Lower leg skin (tissue), 4 donors: ENCODE measurements at regions not wholly inside any gene's neighbourhood (a gene's known extent, or its start where the extent isn't known, plus 50 kb on each side); places are given as distances from the start of the nearest gene placed in this dataset.
A peak's percentile ranks its signal among the peaks of the same experiment; 100 is the strongest.

ENCODE experiments used
- DNase-seq, 2 donors: peaks; one replicate each; pipeline ENCODE4 v3.0.0-alpha.2; 2019; ENCODE audit warnings: low spot score in 2 of 2
- H3K4me3 ChIP-seq: fragments of 200-600 bp; sonication (generic); 2 replicates; pipeline ENCODE4 v1.5.1; 2017; ENCODE audit warnings: mild to moderate bottlenecking, low read depth; ENCODE audit not compliant: poor library complexity, severe bottlenecking
- POLR2A ChIP-seq, 2 donors: fragments of 450-650 bp; IDR thresholded peaks; one replicate each; pipeline ENCODE4 v1.6.1; 2016 to 2017; ENCODE audit warnings: antibody characterized with exemption in 2 of 2, mild to moderate bottlenecking in 1 of 2, moderate library complexity in 1 of 2
- WGBS, 2 donors: methylation state at CpG; one replicate each; pipeline ENCODE4 v1.1.5; 2018; 5-methylcytosine and 5-hydroxymethylcytosine counted together
- intact Hi-C: fragments of 100-400 bp; cut with DNase I; formaldehyde crosslinking; loops from one replicate; pipeline ENCODE4 v1.15.0; 2023; ENCODE audit warnings: low total_unique reads
- TF ChIP-seq, protein P1 (sequence below), 3 donors: fragments of 450-650 bp; IDR thresholded peaks; one replicate each; pipeline ENCODE4 v1.5.1; 2016; ENCODE audit warnings: antibody characterized with exemption in 3 of 3, mild to moderate bottlenecking in 3 of 3, moderate library complexity in 2 of 3

DNA sequence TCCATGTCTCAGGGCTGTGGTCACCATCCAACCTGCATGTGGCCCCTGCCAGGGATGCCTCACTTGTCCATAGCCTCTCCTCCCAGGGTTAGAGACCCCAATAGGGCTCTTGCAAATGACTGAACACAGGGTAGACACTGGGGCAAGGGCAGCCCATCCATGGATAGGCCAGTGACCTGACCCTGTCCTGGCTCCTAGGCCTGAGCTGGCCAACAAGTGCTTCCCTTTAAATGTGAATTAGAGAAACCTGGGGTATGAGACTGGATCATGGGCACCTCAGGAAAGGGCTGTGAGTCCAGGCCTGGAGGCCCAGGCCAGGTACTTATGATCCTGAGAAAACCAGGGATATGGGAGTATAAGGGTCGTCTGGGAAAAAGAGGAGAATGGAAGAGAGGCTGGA lies 64.5 kb downstream of the COPS8 start:
- intact Hi-C loops, result no loop called here
- TF ChIP-seq, protein P1, sequence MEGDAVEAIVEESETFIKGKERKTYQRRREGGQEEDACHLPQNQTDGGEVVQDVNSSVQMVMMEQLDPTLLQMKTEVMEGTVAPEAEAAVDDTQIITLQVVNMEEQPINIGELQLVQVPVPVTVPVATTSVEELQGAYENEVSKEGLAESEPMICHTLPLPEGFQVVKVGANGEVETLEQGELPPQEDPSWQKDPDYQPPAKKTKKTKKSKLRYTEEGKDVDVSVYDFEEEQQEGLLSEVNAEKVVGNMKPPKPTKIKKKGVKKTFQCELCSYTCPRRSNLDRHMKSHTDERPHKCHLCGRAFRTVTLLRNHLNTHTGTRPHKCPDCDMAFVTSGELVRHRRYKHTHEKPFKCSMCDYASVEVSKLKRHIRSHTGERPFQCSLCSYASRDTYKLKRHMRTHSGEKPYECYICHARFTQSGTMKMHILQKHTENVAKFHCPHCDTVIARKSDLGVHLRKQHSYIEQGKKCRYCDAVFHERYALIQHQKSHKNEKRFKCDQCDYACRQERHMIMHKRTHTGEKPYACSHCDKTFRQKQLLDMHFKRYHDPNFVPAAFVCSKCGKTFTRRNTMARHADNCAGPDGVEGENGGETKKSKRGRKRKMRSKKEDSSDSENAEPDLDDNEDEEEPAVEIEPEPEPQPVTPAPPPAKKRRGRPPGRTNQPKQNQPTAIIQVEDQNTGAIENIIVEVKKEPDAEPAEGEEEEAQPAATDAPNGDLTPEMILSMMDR (IDR thresholded peaks at IDR 0.05), result no peak
- no peak for TF ChIP-seq POLR2A (IDR thresholded peaks at IDR 0.05)
- 90 to 96% methylated on average over 1 of the region's 1 CpG for WGBS, 2 donors
- peak in 1 of 2 donors; percentile 13 for DNase-seq
- no peak overlapping the region for H3K4me3 ChIP-seq

DNA sequence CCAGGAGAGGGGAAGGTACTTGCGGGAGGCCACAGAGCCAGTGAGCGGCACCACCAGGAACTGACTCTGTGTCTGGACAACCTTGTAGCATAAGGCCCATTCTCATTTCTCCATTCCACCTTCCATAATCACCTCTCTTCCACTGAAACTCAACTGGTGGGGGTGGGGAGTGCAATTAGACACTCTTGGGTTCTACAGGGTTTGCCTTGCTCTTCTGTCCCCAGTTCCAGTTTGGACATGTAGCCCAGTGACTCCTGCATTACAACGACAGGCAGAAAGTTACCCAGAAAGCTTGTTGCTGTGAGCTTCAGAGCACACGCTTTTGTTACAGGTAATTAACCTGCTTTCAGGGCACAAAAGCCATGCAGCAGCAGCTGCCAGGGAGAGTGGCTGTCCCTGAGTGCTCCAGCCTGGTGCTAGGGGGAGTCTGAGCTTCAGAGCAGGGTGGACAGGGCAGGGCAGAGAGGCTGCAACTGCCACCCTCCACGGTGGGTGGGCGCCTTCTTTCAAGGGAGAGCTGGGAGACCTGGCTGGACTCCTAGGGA lies 65.2 kb downstream of the COPS8 start:
- H3K4me3 ChIP-seq, result no peak overlapping the region
- no peak for DNase-seq
- intact Hi-C loops, result no loop called here
- TF ChIP-seq, protein P1 (IDR thresholded peaks at IDR 0.05), result no peak
- no peak for TF ChIP-seq POLR2A (IDR thresholded peaks at IDR 0.05)
- WGBS, 2 donors, result 84 to 92% methylated on average over 6 of the region's 6 CpGs

DNA sequence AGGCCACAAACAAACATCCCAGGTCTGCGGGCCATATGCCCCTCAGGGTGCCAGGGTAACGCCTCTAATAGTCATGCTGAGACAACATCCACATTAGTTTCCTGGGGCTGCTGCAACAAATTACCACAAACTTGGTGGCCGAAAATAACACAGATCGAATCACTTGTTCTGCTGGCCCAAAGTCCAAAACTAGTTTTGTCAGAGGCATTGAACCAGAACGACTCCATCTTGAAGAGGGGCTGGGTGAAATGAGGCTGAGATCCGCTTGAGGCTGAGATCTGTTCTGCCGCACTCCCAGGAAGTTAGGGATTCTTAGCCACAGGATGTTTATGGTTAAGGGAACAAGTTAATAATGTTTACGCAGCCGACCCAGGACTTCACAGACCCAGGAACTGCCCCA lies 66.7 kb downstream of the COPS8 start:
- intact Hi-C loops, result no loop called here
- WGBS, 2 donors, result 76 to 84% methylated on average over 9 of the region's 9 CpGs
- peak in 1 of 2 donors; percentile 20 for DNase-seq
- H3K4me3 ChIP-seq, result no peak overlapping the region
- no peak for TF ChIP-seq POLR2A (IDR thresholded peaks at IDR 0.05)
- TF ChIP-seq, protein P1 (IDR thresholded peaks at IDR 0.05), result no peak

DNA sequence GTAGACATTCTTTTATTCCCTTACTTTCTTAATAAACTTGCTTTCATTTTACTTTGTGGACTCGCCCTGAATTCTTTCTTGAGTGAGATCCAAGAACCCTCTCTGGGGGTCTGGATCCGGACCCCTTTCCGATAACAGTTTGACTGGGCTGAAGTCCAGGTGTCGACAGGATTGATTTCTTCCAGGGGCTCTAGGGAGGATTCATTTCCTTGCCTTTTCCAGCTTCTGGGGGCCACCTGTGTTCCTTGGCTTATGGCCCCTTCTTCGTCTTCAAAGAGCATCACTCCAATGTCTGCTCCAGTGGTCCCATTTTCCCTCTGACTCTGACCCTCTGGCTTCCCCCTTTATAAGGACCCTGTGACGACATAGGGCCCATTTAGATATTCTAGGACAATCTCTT lies 67.5 kb downstream of the COPS8 start:
- no peak for TF ChIP-seq POLR2A (IDR thresholded peaks at IDR 0.05)
- TF ChIP-seq, protein P1 (IDR thresholded peaks at IDR 0.05), result no peak
- intact Hi-C loops, result no loop called here
- no peak overlapping the region for H3K4me3 ChIP-seq
- no peak for DNase-seq
- WGBS, 2 donors, result 75 to 85% methylated on average over 6 of the region's 6 CpGs

DNA sequence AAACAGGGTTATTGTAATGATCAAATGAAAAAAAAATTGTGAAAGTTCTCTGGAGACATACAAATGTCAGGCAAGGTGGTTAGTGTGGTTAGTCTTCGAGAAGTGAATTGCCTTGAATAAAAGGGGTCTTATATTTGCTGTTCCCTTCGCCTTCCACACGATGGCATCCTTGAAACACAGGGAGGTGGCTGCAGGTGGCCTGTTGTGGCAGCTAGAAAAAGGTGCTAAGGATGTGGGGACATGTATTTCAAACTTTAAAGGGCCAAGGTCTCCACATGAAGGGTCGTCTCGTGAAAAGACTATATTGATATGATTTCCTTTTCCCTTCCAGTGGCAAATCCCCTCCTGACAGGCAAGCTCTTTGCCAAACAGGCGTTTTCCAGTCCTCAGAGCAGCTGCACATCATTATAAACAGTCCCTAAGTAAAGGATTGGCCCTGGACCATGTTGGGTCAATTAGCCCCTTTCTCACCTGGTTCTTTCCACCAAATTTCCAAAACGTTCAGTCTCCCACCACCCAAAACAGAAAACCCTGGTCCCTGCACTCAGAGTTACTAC lies 68.5 kb downstream of the COPS8 start:
- intact Hi-C loops, result no loop called here

More for the DNA sequence above, 68.5 kb downstream of the COPS8 start:
- peak in 1 of 2 donors; percentile 15 for DNase-seq
- WGBS, 2 donors, result 47 to 54% methylated on average over 7 of the region's 7 CpGs
- TF ChIP-seq POLR2A (IDR thresholded peaks at IDR 0.05), result no peak
- TF ChIP-seq, protein P1 (IDR thresholded peaks at IDR 0.05), result no peak
- no peak overlapping the region for H3K4me3 ChIP-seq
